Chondrocyte (in vitro differentiated cells): ENCODE measurements at regions not wholly inside any gene's neighbourhood (a gene's known extent, or its start where the extent isn't known, plus 50 kb on each side); places are given as distances from the start of the nearest gene placed in this dataset.

Experiments
- DNase-seq: peaks from one replicate; pipeline ENCODE4 v3.0.0; 2021; ENCODE audit warnings: mixed read lengths, low spot score
- H3K27ac Mint-ChIP-seq: one replicate; pipeline ENCODE4 v1.8.0; 2021; ENCODE audit warnings: mild to moderate bottlenecking, moderate library complexity, mixed read lengths; ENCODE audit not compliant: unreplicated experiment
- H3K27me3 Mint-ChIP-seq: 2 replicates; pipeline ENCODE4 v1.8.0; 2021; ENCODE audit warnings: low read depth, mixed read lengths
- H3K36me3 Mint-ChIP-seq: 2 replicates; pipeline ENCODE4 v1.8.0; 2021; ENCODE audit warnings: low read depth, mixed read lengths
- H3K4me1 Mint-ChIP-seq: 2 replicates; pipeline ENCODE4 v1.8.0; 2021; ENCODE audit warnings: low read depth, mild to moderate bottlenecking, mixed read lengths
- H3K4me3 Mint-ChIP-seq: one replicate; pipeline ENCODE4 v1.8.0; 2021; ENCODE audit warnings: mild to moderate bottlenecking, moderate library complexity, mixed read lengths; ENCODE audit not compliant: unreplicated experiment
- H3K9me3 Mint-ChIP-seq: 2 replicates; pipeline ENCODE4 v1.8.0; 2021; ENCODE audit warnings: low read depth, mixed read lengths
- CTCF ChIP-seq: fragments of 200-600 bp; sonication (generic); IDR thresholded peaks from 2 replicates; pipeline ENCODE4 v1.5.0; 2021; ENCODE audit warnings: antibody characterized with exemption, mild to moderate bottlenecking, moderate library complexity

GRCh38 chr2:166572937-166573336 is 78.9 kb upstream of the SCN7A start:
- Mint-ChIP-seq H3K9me3 (peaks cover 6% of the 10 kb centered on the region), H3K4me3 (no peak overlapping the region), H3K27ac (peak overlapping the region; percentile 42), H3K27me3 (peaks cover 2% of the 10 kb centered on the region), H3K36me3 (no peaks in the 10 kb centered on the region), H3K4me1 (peaks cover 22% of the 10 kb centered on the region)
- no peak for DNase-seq
- no peak for TF ChIP-seq CTCF

- no peak for DNase-seq
- Mint-ChIP-seq H3K4me3 (no peak overlapping the region), H3K27me3 (no peaks in the 10 kb centered on the region), H3K27ac (no peak overlapping the region), H3K9me3 (no peaks in the 10 kb centered on the region), H3K4me1 (peaks cover 15% of the 10 kb centered on the region), H3K36me3 (no peaks in the 10 kb centered on the region)
- no peak for TF ChIP-seq CTCF
These were observed 74.4 kb upstream of the SCN7A start for GRCh38 chr2:166568409-166568808.

GRCh38 chr2:166565501-166565900 is 71.5 kb upstream of the SCN7A start:
- H3K27me3 Mint-ChIP-seq: no peaks in the 10 kb centered on the region
- TF ChIP-seq CTCF: no peak
- H3K27ac Mint-ChIP-seq: no peak overlapping the region
- H3K9me3 Mint-ChIP-seq: no peaks in the 10 kb centered on the region
- no peak for DNase-seq
- no peaks in the 10 kb centered on the region for H3K36me3 Mint-ChIP-seq
- no peaks in the 10 kb centered on the region for H3K4me1 Mint-ChIP-seq
- no peak overlapping the region for H3K4me3 Mint-ChIP-seq

- no peaks in the 10 kb centered on the region for H3K36me3 Mint-ChIP-seq
- no peak overlapping the region for H3K27ac Mint-ChIP-seq
- no peaks in the 10 kb centered on the region for H3K4me1 Mint-ChIP-seq
- no peaks in the 10 kb centered on the region for H3K9me3 Mint-ChIP-seq
- H3K27me3 Mint-ChIP-seq: no peaks in the 10 kb centered on the region
- TF ChIP-seq CTCF: no peak
- DNase-seq: no peak
- no peak overlapping the region for H3K4me3 Mint-ChIP-seq
These were observed 69.8 kb upstream of the SCN7A start for GRCh38 chr2:166563894-166564293.

- Mint-ChIP-seq H3K4me3 (no peak overlapping the region), H3K9me3 (peaks cover 2% of the 10 kb centered on the region), H3K36me3 (no peaks in the 10 kb centered on the region), H3K27ac (no peak overlapping the region), H3K4me1 (no peaks in the 10 kb centered on the region), H3K27me3 (no peaks in the 10 kb centered on the region)
- TF ChIP-seq CTCF: no peak
- DNase-seq: no peak
These were observed 66.0 kb upstream of the SCN7A start for GRCh38 chr2:166560022-166560421.
